ENCODE measurements at regions not wholly inside any gene's neighbourhood (a gene's known extent, or its start where the extent isn't known, plus 50 kb on each side); places are given as distances from the start of the nearest gene placed in this dataset.

GRCh38 chr6:56343295-56343694, 95.9 kb upstream of the COL21A1 start:
- no peak for DNase-seq

- no peak for DNase-seq
These were observed 92.1 kb upstream of the COL21A1 start for GRCh38 chr6:56339524-56339923.

DNA sequence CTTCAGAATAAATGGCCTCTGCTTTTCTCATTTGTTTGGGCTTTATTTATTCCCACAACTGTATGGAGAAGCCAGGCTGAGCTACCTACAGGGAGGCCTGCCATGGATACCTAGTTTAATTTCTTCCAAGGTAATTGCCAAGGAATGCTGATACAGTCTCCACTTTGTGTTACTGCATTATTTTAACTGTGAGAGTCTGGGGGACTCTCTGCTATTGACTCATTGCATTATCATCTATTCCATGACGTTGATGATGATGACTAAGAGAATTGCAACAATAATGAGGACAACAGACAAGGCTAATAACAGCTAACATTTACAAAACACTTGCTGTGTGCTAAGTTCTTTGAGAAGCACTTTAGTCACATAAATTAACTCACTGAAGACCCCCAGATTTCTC, 88.3 kb upstream of the COL21A1 start:
- peak; percentile 90 for DNase-seq

GRCh38 chr6:56334937-56335336, 87.6 kb upstream of the COL21A1 start:
- peak; percentile 80 for DNase-seq

DNA sequence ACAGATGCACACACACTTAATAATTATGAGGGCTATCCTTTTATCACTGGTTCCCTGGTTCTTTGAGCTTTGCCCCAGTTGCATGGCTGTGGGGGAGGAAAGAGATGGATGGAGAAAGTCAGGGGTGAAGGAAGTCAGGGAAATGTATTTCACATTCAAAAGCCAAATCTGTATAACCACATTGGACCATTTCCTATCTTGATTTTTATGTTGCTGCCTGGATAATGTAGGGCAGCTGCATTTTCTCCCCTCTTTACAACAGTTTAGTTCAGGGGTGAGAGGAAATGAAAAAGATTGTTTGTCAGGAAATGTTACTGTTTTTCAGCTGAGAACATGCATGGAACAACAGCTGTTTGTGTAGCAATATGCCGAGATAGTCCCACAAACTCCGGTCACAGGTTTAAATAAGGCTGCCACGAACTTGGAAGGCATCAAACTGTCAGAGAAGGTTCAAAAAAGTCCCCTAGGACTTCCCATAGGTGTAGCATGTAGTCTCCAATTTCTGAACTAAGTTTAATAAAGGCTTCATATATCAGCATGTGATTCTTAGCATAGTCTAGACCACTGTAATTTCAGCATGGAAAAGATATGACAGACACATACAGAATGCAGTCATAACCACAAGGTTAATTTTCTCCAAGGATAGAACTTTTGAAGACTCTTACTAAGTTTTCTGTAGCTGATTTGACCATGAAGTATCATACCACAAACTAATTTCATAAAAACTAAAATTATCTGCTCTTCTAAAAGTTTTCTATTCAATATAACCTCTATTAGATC, 82.1 kb upstream of the COL21A1 start:
- peak; percentile 21 for DNase-seq

DNA sequence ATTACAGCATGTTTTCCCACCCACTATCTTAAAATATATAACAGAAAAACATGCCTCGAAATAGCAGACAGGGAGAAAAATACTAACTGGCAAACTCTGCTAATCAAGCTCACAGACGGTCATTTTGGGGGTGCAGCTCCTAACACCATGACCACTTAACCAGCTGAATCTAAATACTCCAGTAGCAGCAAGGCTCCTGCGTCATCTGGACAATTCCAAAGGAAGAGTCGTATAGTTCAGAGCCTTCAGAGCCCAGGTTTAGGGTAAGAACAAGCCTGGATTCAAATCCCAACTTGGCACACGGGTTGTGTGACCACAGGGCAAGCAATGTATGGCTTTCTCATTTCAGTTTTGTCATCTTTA, 81.3 kb upstream of the COL21A1 start:
- DNase-seq, result no peak

DNA sequence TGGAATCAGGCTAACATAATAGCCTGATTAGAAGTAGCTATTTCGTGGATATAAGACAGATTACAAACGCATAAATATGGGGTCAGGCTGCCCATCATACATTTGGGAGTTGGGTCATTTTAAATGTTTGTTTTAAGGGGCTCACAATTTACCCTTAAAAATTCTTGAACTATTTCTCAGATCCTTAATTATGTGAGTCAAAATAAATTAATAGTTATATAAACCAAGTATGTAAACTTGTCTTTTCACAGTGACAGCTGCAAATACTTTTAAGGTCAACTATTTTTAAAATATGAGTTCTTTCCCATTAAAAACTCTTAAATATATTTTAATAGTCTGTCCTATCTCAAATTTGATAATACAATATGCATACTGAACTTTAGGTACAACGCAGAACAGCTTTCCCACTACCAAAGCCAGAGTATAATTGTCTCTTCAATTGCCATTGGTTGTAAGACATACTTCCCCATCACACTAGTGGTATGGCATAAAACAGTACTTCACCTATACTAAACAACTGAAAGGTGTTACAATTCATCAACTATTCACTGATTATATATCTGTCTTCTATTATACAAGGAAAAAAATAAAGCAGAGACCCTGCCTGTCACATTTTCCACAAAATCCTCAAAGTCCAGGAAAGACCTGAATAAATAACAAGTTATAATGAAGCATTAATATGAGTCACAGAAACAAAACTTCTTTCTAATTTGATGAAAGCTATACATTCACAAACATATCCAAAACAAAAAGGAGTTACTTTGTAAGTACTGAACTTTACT, 80.8 kb upstream of the COL21A1 start:
- DNase-seq, result no peak

- DNase-seq, result no peak
These were observed 77.0 kb upstream of the COL21A1 start for GRCh38 chr6:56324396-56324795.

- DNase-seq, result no peak
These were observed 71.5 kb upstream of the COL21A1 start for GRCh38 chr6:56318851-56319250.

- DNase-seq, result peak; percentile 46
These were observed 67.5 kb upstream of the COL21A1 start for GRCh38 chr6:56314683-56315523.

- no peak for DNase-seq
These were observed 64.4 kb upstream of the COL21A1 start for GRCh38 chr6:56311533-56312448.

DNA sequence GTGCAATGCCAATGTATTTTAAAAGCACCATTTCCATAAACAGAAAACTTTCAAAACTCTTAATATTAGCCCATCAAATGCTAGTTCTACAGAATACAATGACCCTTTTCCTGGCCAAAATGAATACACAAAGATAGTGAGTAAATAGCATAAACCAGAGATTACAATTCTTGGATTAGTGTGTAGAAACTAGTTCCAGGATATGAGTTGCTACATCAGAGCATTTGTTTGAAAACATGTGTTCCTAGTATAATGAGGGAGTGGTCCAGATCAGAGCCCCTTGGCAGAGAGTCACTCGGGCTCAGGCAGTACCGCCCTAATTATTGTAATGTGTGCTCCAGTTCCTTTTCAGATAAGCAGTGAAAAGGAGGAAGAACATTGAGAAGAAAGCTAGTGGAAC, 63.7 kb upstream of the COL21A1 start:
- no peak for DNase-seq

GRCh38 chr6:56310241-56310640, 62.9 kb upstream of the COL21A1 start:
- no peak for DNase-seq

- DNase-seq, result no peak
These were observed 52.5 kb upstream of the COL21A1 start for GRCh38 chr6:56299916-56300315.

DNA sequence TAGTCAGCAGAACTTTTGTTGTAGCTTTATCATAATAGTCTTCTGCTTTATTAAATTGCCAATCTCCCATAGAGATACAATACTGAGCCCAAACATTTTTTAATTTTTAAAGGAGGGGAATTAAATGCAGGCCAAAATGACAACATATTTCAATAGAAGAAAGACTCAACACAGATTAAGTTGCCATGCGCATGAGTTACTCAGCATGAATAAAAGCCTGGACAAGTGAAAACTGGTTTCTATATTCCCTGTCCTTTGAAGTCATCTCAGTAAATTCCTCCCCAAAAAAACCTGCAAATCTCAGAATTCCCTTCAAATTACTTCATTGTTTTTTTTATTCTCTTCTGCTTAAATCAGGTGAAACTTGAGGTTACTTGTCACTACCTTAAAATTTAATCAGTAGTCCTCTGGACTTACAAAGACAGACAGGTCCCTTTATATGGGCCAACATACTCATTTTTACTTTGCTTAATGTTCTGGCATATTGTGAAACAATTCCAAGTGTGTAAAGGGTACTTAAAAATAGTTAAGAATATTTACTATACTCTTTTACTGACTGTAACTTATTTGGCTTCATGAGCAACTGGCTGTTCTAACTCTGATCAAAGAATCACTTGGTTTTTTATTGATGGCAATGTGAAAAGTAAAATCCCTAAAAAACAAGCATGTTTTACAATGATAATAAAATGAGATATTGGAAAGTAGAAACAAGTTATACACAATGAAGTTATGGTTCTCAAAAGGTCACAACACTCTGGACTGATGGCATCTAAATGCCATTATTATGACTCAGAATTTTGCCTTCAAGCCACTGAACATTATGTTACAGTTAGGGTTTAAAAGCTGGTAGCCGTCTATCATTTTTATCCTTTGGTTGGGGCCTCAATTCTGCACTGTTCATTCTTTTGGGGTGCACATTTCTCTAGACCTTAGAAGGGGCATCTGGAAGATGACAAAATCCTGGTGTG, 49.9 kb upstream of the COL21A1 start:
- DNase-seq, result peak; percentile 55
